A549 (cell line): ENCODE measurements at regions not wholly inside any gene's neighbourhood (a gene's known extent, or its start where the extent isn't known, plus 50 kb on each side); places are given as distances from the start of the nearest gene placed in this dataset.
"Not testable (repeated sequence)": the region's sequence is repeated elsewhere in the genome, so short reads cannot be mapped to it uniquely, and the experiment has no call there.

Source experiments
- ATAC-seq, 2 experiments: fragments of 200-7000 bp in 1 of 2; fragments of >200 bp in 1 of 2; cut with Nextera tagmentation in 1 of 2; cut with Tn5 transposase in 1 of 2; 3 replicates each; pipeline versions ENCODE4 v1.8.0 to v1.9.1; 2018 to 2020; ENCODE audit warnings: mild to moderate bottlenecking in 1 of 2, moderate library complexity in 1 of 2
- CTCF ChIA-PET: fragments of 300-600 bp; sonication (Branson Sonifier 250); formaldehyde crosslinking; extraction: SDS; loops from one replicate; lab custom pipeline; 2021; ENCODE audit warnings: antibody characterized with exemption, inconsistent platforms; lab: Yijun Ruan, JAX
- POLR2A ChIA-PET: fragments of 350-600 bp; formaldehyde crosslinking; extraction: SDS; loops from one replicate; lab custom pipeline; 2021; ENCODE audit warnings: antibody characterized with exemption, inconsistent platforms; lab: Yijun Ruan, JAX
- DNase-seq, 2 experiments: peaks; one replicate each; pipeline versions ENCODE4 v3.0.0 to v3.0.0-alpha.2; 2011 to 2016; ENCODE audit warnings: low read depth in 1 of 2, low spot score in 1 of 2
- FAIRE-seq: peaks from 2 replicates; lab custom pipeline; 2011; peaks lifted over from hg19 to GRCh38; lab: Jason Lieb, UNC
- H3K27ac ChIP-seq, 2 experiments: fragments of >200 bp; sonication (Bioruptor Twin); formaldehyde crosslinking; 3 replicates each; pipeline ENCODE4 v1.5.1; 2016 to 2017
- H3K4me1 ChIP-seq: fragments of >200 bp; sonication (Bioruptor Twin); formaldehyde crosslinking; 3 replicates; pipeline ENCODE4 v1.6.1; 2016
- H3K4me2 ChIP-seq: fragments of >200 bp; sonication (Bioruptor Twin); formaldehyde crosslinking; 3 replicates; pipeline ENCODE4 v1.6.1; 2016
- H3K4me3 ChIP-seq: fragments of >200 bp; sonication (Bioruptor Twin); formaldehyde crosslinking; 3 replicates; pipeline ENCODE4 v1.5.1; 2016
- H3K9me3 ChIP-seq: fragments of >200 bp; sonication (Bioruptor Twin); formaldehyde crosslinking; 3 replicates; pipeline ENCODE4 v1.6.1; 2016
- CHD4 ChIP-seq: fragments of 200-600 bp; sonication (generic); IDR thresholded peaks from 2 replicates; pipeline ENCODE4 v1.6.1; 2016; ENCODE audit warnings: antibody characterized with exemption, mild to moderate bottlenecking, borderline replicate concordance
- E2F6 ChIP-seq: IDR thresholded peaks from 2 replicates; pipeline ENCODE4 v1.6.1; 2012; ENCODE audit warnings: low read depth, borderline replicate concordance
- EP300 ChIP-seq, 2 experiments: fragments of >200 bp; sonication (Bioruptor Twin); formaldehyde crosslinking; IDR thresholded peaks; 2 replicates in 1 of 2; 3 replicates in 1 of 2; pipeline ENCODE4 v1.6.1; 2016 to 2017
- ESRRA ChIP-seq: fragments of 150-350 bp; IDR thresholded peaks from 2 replicates; pipeline ENCODE4 v1.6.1; 2014; ENCODE audit warnings: mild to moderate bottlenecking, low read length, borderline replicate concordance
- HMGXB4 ChIP-seq: fragments of 250-450 bp; sonication (Bioruptor Pico); IDR thresholded peaks from 2 replicates; pipeline ENCODE4 v1.5.0; 2021; ENCODE audit warnings: mild to moderate bottlenecking, moderate library complexity, borderline replicate concordance
- HOXB13 ChIP-seq: fragments of 250-450 bp; sonication (Bioruptor Pico); IDR thresholded peaks from 2 replicates; pipeline ENCODE4 v1.5.0; 2020; ENCODE audit warnings: low read depth, mild to moderate bottlenecking, moderate library complexity
- JUN ChIP-seq, 2 experiments: fragments of >200 bp; sonication (Bioruptor Twin); formaldehyde crosslinking; IDR thresholded peaks; 2 replicates in 1 of 2; 3 replicates in 1 of 2; pipeline ENCODE4 v1.6.1; 2016 to 2017
- KDM1A ChIP-seq: fragments of 200-600 bp; sonication (generic); IDR thresholded peaks from 2 replicates; pipeline ENCODE4 v1.6.1; 2016; ENCODE audit warnings: low read depth, mild to moderate bottlenecking
- KDM5A ChIP-seq: fragments of 200-600 bp; sonication (generic); IDR thresholded peaks from 2 replicates; pipeline ENCODE4 v1.6.1; 2016; ENCODE audit warnings: antibody characterized with exemption, mild to moderate bottlenecking
- MAFK ChIP-seq: fragments of 450-650 bp; IDR thresholded peaks from 2 replicates; pipeline ENCODE4 v1.6.1; 2014; ENCODE audit not compliant: partially characterized antibody
- MAZ ChIP-seq: fragments of 150-350 bp; IDR thresholded peaks from 2 replicates; pipeline ENCODE4 v1.6.1; 2014; ENCODE audit warnings: antibody characterized with exemption, low read depth, low read length, borderline replicate concordance
- NPAS2 ChIP-seq: fragments of 250-450 bp; sonication (Bioruptor Pico); IDR thresholded peaks from 2 replicates; pipeline ENCODE4 v1.8.0; 2022; ENCODE audit warnings: mild to moderate bottlenecking, moderate library complexity, borderline replicate concordance
- NR3C1 ChIP-seq: fragments of >200 bp; sonication (Bioruptor Twin); formaldehyde crosslinking; IDR thresholded peaks from 3 replicates; pipeline ENCODE4 v1.6.1; 2017
- PBX3 ChIP-seq: IDR thresholded peaks from 2 replicates; pipeline ENCODE4 v1.6.1; 2012
- POLR2A ChIP-seq: IDR thresholded peaks from 2 replicates; pipeline ENCODE4 v1.6.1; 2012; ENCODE audit warnings: mild to moderate bottlenecking, low read length
- TP53 ChIP-seq: fragments of 250-450 bp; sonication (Bioruptor Pico); IDR thresholded peaks from 2 replicates; pipeline ENCODE4 v1.5.0; 2021; ENCODE audit warnings: mild to moderate bottlenecking, moderate library complexity
- ZSCAN20 ChIP-seq: fragments of 250-450 bp; sonication (Bioruptor Pico); IDR thresholded peaks from 2 replicates; pipeline ENCODE4 v1.8.0; 2022; ENCODE audit warnings: mild to moderate bottlenecking, moderate library complexity
- WGBS: methylation state at CpG from one replicate; pipeline ENCODE4 v1.1.6; 2017; ENCODE audit errors: missing lambda C conversion rate; 5-methylcytosine and 5-hydroxymethylcytosine counted together
- TF ChIP-seq, protein P1 (sequence below): fragments of 150-350 bp; IDR thresholded peaks from 2 replicates; pipeline ENCODE4 v1.6.1; 2014; ENCODE audit warnings: low read depth, mild to moderate bottlenecking, low read length

DNA sequence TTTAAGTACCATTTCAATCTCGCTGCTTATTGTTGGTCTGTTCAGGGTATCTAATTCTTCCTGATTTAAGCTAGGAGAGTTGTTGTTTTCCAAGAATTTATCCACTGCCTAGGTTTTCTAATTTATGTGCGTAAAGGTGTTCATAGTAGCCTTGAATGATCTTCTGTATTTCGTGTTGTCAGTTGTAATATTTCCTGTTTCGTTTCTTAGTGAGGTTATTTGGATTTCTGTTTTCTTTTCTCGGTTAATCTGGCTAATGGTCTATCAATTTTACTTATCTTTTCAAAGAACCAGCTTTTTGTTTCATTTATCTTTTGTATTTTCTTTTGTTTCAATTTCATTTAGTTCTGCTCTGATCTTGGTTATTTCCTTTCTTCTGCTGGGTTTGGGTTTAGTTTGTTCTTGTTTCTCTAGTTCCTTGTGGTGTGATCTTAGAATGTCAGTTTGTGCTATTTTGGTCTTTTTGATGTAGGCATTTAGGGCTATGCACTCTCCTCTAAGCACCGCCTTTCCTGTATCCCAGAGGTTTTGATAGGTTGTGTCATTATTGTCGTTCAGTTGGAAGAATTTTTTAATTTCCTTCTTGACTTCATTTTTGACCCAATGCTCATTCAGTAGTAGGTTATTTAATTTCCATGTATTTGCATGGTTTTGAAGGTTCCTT, 92.5 kb upstream of the CSRP2 start:
- ATAC-seq, H3K27ac ChIP-seq, H3K4me1 ChIP-seq, FAIRE-seq, CTCF ChIA-PET, H3K4me2 ChIP-seq, H3K4me3 ChIP-seq, H3K9me3 ChIP-seq, POLR2A ChIA-PET, DNase-seq: not testable (repeated sequence)
- WGBS: 19% methylated on average over 7 of the region's 7 CpGs

GRCh38 chr12:76967181-76967885, 88.5 kb upstream of the CSRP2 start:
- no peak overlapping the region for H3K27ac ChIP-seq
- CTCF ChIA-PET: interaction anchor here (0.8 kb wide), 1 partner anchor 15 kb away, joined by 3 read pairs; no protein-coding TSS in a partner anchor
- H3K4me1 ChIP-seq: no peaks in the 10 kb centered on the region
- no peak for TF ChIP-seq KDM1A
- TF ChIP-seq E2F6: no peak
- no peak for TF ChIP-seq EP300 (IDR thresholded peaks at IDR 0.05)
- no peak for TF ChIP-seq MAZ
- TF ChIP-seq ESRRA: no peak
- TF ChIP-seq ZSCAN20 (CRISPR knock-in tag): no peak
- no peak for TF ChIP-seq TP53 (CRISPR knock-in tag)
- TF ChIP-seq JUN (IDR thresholded peaks at IDR 0.05): no peak
- TF ChIP-seq KDM5A: no peak
- TF ChIP-seq HOXB13 (CRISPR knock-in tag): no peak
- TF ChIP-seq, protein P1, sequence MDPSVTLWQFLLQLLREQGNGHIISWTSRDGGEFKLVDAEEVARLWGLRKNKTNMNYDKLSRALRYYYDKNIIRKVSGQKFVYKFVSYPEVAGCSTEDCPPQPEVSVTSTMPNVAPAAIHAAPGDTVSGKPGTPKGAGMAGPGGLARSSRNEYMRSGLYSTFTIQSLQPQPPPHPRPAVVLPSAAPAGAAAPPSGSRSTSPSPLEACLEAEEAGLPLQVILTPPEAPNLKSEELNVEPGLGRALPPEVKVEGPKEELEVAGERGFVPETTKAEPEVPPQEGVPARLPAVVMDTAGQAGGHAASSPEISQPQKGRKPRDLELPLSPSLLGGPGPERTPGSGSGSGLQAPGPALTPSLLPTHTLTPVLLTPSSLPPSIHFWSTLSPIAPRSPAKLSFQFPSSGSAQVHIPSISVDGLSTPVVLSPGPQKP: no peak
- TF ChIP-seq NPAS2 (CRISPR knock-in tag): no peak
- TF ChIP-seq HMGXB4: no peak
- TF ChIP-seq CHD4: no peak
- no peak for TF ChIP-seq NR3C1
- TF ChIP-seq, all 56 proteins: peak for 0
- ATAC-seq (no peak), DNase-seq (no peak), FAIRE-seq (no peak)
- no peak overlapping the region for H3K4me3 ChIP-seq
- no peaks in the 10 kb centered on the region for H3K9me3 ChIP-seq
- H3K4me2 ChIP-seq: no peak overlapping the region
- POLR2A ChIA-PET: no interaction called here
- WGBS: 55% methylated on average over 9 of the region's 9 CpGs

DNA sequence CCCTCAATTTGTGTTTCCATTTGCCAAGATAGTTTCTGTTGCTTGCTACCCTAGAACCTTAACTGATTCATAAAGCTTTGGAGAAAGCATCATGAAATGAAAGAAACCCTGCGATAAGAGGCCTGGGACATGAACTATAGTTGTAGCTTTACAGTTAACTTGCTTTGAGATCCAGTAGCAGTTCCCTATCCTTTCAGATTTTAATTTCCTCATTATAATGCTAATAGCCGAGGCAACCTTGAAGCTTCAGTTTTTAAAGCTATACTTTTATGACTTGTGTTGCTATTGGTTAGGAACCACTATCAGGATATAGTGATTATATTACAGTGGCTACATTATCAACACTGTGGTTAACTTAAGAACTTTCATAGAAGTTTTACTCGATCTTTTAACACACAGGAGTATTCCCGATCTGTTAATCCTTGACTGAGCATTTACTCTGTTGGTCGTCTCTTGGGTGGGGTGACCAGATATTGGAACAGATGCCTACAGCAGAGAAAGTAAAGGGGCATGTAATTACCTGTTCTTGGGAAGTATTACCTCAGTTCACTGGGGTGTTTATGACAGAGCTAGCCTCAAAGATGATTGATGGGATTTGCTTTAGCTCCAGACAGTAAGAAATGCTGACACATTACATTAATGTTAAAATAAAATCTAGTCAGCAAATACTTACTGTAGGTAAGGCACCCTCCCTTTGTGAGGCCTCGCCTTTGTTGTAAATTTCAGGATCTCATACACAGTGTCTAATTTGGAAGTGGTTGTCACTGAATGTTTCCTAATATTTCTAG, 86.2 kb upstream of the CSRP2 start:
- ChIA-PET CTCF (interaction anchor here (1.1 kb wide), 1 partner anchor 46 kb away, joined by 3 read pairs; no protein-coding TSS in a partner anchor), POLR2A (no interaction called here)
- no peak overlapping the region for H3K4me3 ChIP-seq
- no peak overlapping the region for H3K27ac ChIP-seq
- FAIRE-seq (no peak), ATAC-seq (no peak), DNase-seq (no peak)
- TF ChIP-seq MAFK: peak; percentile 86
- TF ChIP-seq KDM5A: no peak
- TF ChIP-seq HOXB13 (CRISPR knock-in tag): no peak
- no peak for TF ChIP-seq POLR2A
- TF ChIP-seq PBX3: no peak
- H3K4me2 ChIP-seq: no peak overlapping the region
- no peaks in the 10 kb centered on the region for H3K4me1 ChIP-seq
- WGBS: 33% methylated on average over 6 of the region's 6 CpGs
- no peaks in the 10 kb centered on the region for H3K9me3 ChIP-seq
